IPS-20b (cell line): ENCODE measurements at regions not wholly inside any gene's neighbourhood (a gene's known extent, or its start where the extent isn't known, plus 50 kb on each side); places are given as distances from the start of the nearest gene placed in this dataset.

ENCODE experiments used
- H3K27ac ChIP-seq: one replicate; pipeline ENCODE4 v1.5.1; 2013; ENCODE audit warnings: low read length
- H3K27me3 ChIP-seq: 2 replicates; pipeline ENCODE4 v1.6.1; 2013; ENCODE audit warnings: mild to moderate bottlenecking, low read length, inconsistent platforms; ENCODE audit not compliant: insufficient read depth
- H3K36me3 ChIP-seq: 2 replicates; pipeline ENCODE4 v1.6.1; 2013; ENCODE audit warnings: low read depth, mild to moderate bottlenecking, inconsistent platforms, low read length, moderate library complexity; ENCODE audit not compliant: insufficient read depth
- H3K4me1 ChIP-seq: 2 replicates; pipeline ENCODE4 v1.6.1; 2013; ENCODE audit warnings: mild to moderate bottlenecking, control low read depth, inconsistent platforms, low read length, moderate library complexity; ENCODE audit not compliant: insufficient read depth
- H3K4me3 ChIP-seq: 2 replicates; pipeline ENCODE4 v1.5.1; 2013; ENCODE audit warnings: mild to moderate bottlenecking, low read length, inconsistent platforms
- H3K9ac ChIP-seq: 2 replicates; pipeline ENCODE4 v1.6.1; 2013; ENCODE audit warnings: low read depth, mild to moderate bottlenecking, inconsistent platforms, low read length, moderate library complexity
- H3K9me3 ChIP-seq: 2 replicates; pipeline ENCODE4 v1.6.1; 2013; ENCODE audit warnings: mild to moderate bottlenecking, low read depth, low read length, inconsistent platforms; ENCODE audit not compliant: insufficient read depth

- Histone ChIP-seq H3K9ac (no peak overlapping the region), H3K36me3 (no peaks in the 10 kb centered on the region), H3K4me3 (no peak overlapping the region), H3K4me1 (peaks cover 7% of the 10 kb centered on the region), H3K27ac (no peak overlapping the region), H3K9me3 (no peaks in the 10 kb centered on the region), H3K27me3 (no peaks in the 10 kb centered on the region)
These were observed 2133.9 kb upstream of the CELF4 start for GRCh38 chr18:39699340-39699964.

- Histone ChIP-seq H3K36me3 (no peaks in the 10 kb centered on the region), H3K4me3 (no peak overlapping the region), H3K9ac (no peak overlapping the region), H3K4me1 (peaks cover 10% of the 10 kb centered on the region), H3K9me3 (no peaks in the 10 kb centered on the region), H3K27ac (no peak overlapping the region), H3K27me3 (no peaks in the 10 kb centered on the region)
These were observed 2132.8 kb upstream of the CELF4 start for GRCh38 chr18:39698436-39698835.

- Histone ChIP-seq H3K4me3 (no peak overlapping the region), H3K4me1 (peaks cover 22% of the 10 kb centered on the region)
These were observed 2127.8 kb upstream of the CELF4 start for GRCh38 chr18:39693359-39693758.

GRCh38 chr18:39692367-39693015 lies 2126.9 kb upstream of the CELF4 start:
- no peaks in the 10 kb centered on the region for H3K9me3 ChIP-seq
- H3K4me3 ChIP-seq, result no peak overlapping the region
- no peak overlapping the region for H3K9ac ChIP-seq
- no peaks in the 10 kb centered on the region for H3K36me3 ChIP-seq
- no peak overlapping the region for H3K27ac ChIP-seq
- H3K4me1 ChIP-seq, result peaks cover 22% of the 10 kb centered on the region
- no peaks in the 10 kb centered on the region for H3K27me3 ChIP-seq

More at GRCh38 chr18:39693359-39693758, 2127.8 kb upstream of the CELF4 start:
- Histone ChIP-seq H3K9ac (no peak overlapping the region), H3K27ac (no peak overlapping the region), H3K27me3 (no peaks in the 10 kb centered on the region), H3K36me3 (no peaks in the 10 kb centered on the region), H3K9me3 (no peaks in the 10 kb centered on the region)

GRCh38 chr18:39685303-39685902 lies 2119.8 kb upstream of the CELF4 start:
- H3K9ac ChIP-seq, result no peak overlapping the region
- H3K36me3 ChIP-seq, result no peaks in the 10 kb centered on the region
- no peak overlapping the region for H3K4me3 ChIP-seq
- H3K27ac ChIP-seq, result no peak overlapping the region
- no peaks in the 10 kb centered on the region; the same call in 1 of the 2 replicates for H3K4me1 ChIP-seq
- H3K27me3 ChIP-seq, result no peaks in the 10 kb centered on the region
- no peaks in the 10 kb centered on the region for H3K9me3 ChIP-seq

- Histone ChIP-seq H3K36me3 (no peaks in the 10 kb centered on the region), H3K27ac (no peak overlapping the region), H3K9ac (no peak overlapping the region), H3K27me3 (no peaks in the 10 kb centered on the region), H3K4me3 (no peak overlapping the region), H3K4me1 (no peaks in the 10 kb centered on the region), H3K9me3 (no peaks in the 10 kb centered on the region)
These were observed 2115.5 kb upstream of the CELF4 start for GRCh38 chr18:39681061-39681460.

- H3K27me3 ChIP-seq, result no peaks in the 10 kb centered on the region
These were observed 2110.3 kb upstream of the CELF4 start for GRCh38 chr18:39675906-39676305.

GRCh38 chr18:39675368-39675767 lies 2109.8 kb upstream of the CELF4 start:
- H3K9ac ChIP-seq, result no peak overlapping the region
- no peak overlapping the region for H3K27ac ChIP-seq
- H3K27me3 ChIP-seq, result no peaks in the 10 kb centered on the region
- H3K4me1 ChIP-seq, result no peaks in the 10 kb centered on the region
- H3K9me3 ChIP-seq, result no peaks in the 10 kb centered on the region
- H3K36me3 ChIP-seq, result no peaks in the 10 kb centered on the region
- H3K4me3 ChIP-seq, result no peak overlapping the region

More at GRCh38 chr18:39675906-39676305, 2110.3 kb upstream of the CELF4 start:
- H3K4me1 ChIP-seq, result no peaks in the 10 kb centered on the region
- no peak overlapping the region for H3K27ac ChIP-seq
- H3K36me3 ChIP-seq, result no peaks in the 10 kb centered on the region
- H3K9me3 ChIP-seq, result no peaks in the 10 kb centered on the region
- no peak overlapping the region for H3K9ac ChIP-seq
- H3K4me3 ChIP-seq, result no peak overlapping the region

- H3K27me3 ChIP-seq, result no peaks in the 10 kb centered on the region
- no peak overlapping the region for H3K4me3 ChIP-seq
- H3K9me3 ChIP-seq, result no peaks in the 10 kb centered on the region
- no peak overlapping the region for H3K27ac ChIP-seq
- no peaks in the 10 kb centered on the region for H3K4me1 ChIP-seq
- no peak overlapping the region for H3K9ac ChIP-seq
- no peaks in the 10 kb centered on the region for H3K36me3 ChIP-seq
These were observed 2106.6 kb upstream of the CELF4 start for GRCh38 chr18:39672171-39672570.

- H3K4me1 ChIP-seq, result no peaks in the 10 kb centered on the region
- H3K4me3 ChIP-seq, result no peak overlapping the region
- H3K27me3 ChIP-seq, result no peaks in the 10 kb centered on the region
- no peaks in the 10 kb centered on the region for H3K9me3 ChIP-seq
- no peak overlapping the region for H3K27ac ChIP-seq
- no peaks in the 10 kb centered on the region for H3K36me3 ChIP-seq
- H3K9ac ChIP-seq, result no peak overlapping the region
These were observed 2102.3 kb upstream of the CELF4 start for GRCh38 chr18:39667905-39668304.

GRCh38 chr18:39666541-39666940 lies 2100.9 kb upstream of the CELF4 start:
- H3K36me3 ChIP-seq, result no peaks in the 10 kb centered on the region
- no peaks in the 10 kb centered on the region for H3K9me3 ChIP-seq
- H3K27me3 ChIP-seq, result no peaks in the 10 kb centered on the region
- H3K4me3 ChIP-seq, result no peak overlapping the region
- H3K4me1 ChIP-seq, result no peaks in the 10 kb centered on the region
- no peak overlapping the region for H3K27ac ChIP-seq
- no peak overlapping the region for H3K9ac ChIP-seq

GRCh38 chr18:39661856-39662366 lies 2096.3 kb upstream of the CELF4 start:
- no peaks in the 10 kb centered on the region for H3K36me3 ChIP-seq
- no peak overlapping the region for H3K9ac ChIP-seq
- H3K4me3 ChIP-seq, result no peak overlapping the region
- no peaks in the 10 kb centered on the region for H3K27me3 ChIP-seq
- no peaks in the 10 kb centered on the region for H3K4me1 ChIP-seq
- H3K9me3 ChIP-seq, result no peaks in the 10 kb centered on the region
- no peak overlapping the region for H3K27ac ChIP-seq
